ENCODE measurements at regions not wholly inside any gene's neighbourhood (a gene's known extent, or its start where the extent isn't known, plus 50 kb on each side); places are given as distances from the start of the nearest gene placed in this dataset.
A peak's percentile ranks its signal among the peaks of the same experiment; 100 is the strongest.
"Not testable (repeated sequence)": the region's sequence is repeated elsewhere in the genome, so short reads cannot be mapped to it uniquely, and the experiment has no call there.

DNA sequence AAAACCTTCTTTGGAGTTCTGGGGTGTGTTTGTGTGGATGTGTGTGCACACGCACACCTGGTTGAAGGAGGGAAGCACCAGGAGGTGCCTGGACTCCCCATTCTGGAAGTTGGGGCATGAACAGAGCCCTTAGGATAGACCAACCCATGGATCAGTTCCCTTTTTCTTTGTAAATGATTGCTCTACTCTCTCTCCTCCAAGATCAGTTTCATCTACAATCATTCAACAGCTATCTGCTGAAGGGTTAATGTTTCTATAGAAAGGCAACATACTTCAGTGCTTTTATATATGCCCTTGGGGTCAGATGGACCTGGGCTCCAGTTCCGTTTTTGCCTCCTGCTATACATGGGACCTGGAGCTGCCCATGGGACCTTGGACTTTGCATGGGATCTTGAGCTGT is 352.1 kb upstream of the CFAP20DC start:
- DNase-seq, result no peak

DNA sequence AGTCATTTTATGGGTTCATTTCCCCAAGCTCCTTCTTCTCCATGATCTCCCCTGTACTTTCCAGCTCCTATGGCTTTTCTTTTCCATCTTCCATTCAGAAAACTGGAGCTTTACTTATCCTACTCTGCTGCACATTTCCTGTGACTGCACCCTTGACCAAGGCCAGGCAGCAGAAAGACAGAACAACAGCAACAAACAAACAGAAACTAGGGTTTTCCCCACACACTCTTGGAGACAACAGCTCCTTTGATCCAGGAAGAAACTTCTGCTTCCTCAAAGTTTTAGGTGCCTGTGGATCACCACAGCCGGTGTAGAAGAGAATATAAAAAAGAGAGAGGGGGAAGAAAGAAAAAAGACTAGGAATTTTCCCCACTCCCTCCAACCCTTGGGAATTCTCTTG is 342.3 kb upstream of the CFAP20DC start:
- DNase-seq, result no peak

DNA sequence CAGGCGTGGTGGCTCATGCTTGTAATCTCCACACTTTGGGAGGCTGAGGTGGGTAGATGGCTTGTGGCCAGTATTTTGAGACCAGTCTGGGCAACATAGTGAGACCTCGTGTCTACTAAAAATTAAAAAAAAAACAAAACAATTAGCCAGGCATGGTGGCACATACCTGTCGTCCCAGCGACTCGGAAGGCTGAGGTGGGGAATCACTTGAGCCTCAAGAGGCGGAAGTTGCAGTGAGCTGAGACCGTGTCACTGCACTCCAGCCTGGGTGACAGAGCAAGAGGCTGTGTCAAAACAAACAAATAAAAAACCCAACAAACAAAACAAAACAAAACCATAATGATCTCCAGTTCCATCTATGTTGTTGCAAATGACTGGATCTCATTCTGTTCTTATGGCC is 341.3 kb upstream of the CFAP20DC start:
- no peak for DNase-seq

DNA sequence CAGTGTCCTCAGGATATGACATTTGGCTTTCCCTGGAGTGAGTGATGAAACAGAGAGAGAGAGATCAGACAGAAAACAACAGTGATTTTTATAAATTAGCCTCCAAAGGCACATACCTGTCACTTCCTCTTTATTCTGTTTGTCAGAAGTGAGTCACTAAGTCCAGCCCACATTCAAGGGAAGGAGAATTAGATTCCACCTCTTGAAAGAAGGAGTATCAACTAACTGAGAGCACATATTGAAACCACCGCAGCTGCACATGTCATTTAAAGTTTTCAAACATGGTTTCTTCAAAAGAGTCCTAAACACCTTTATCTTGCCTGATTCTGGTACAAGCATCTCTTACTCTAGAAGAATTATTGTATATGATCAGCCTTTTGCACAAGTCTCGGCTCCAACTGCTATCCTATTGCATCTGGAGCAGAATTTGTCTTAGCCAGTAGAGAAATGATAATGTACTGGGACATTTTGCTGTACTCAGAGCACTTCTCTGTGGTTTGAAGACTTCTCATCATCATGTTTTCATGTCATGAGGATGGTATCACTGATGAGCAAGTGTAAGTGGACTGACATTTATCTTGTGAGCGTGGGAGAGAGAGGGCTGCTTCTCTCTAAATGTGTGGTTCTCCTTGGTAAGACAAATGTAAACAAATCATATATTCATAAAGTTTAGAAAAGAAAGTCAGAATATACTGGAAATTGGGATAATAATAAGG is 338.9 kb upstream of the CFAP20DC start:
- DNase-seq, result no peak

DNA sequence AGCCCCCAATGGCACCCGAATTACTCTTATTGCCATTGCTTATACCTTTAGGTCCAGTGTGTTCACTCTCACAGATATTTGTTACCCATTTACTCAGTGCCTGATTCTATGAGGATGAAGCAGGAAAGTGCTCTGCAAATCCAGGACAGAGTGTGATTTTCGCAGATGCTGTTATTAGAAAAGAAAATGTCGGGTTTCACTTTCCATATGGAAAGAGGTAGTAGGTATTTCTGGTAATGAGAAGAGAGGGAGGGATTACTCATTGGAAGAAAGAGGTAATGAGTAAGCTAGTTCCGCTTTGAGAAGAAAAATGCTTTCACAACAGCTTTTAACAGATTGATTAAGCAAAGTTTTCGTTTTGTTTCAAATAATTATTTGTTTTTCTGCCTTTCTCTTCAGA is 336.3 kb upstream of the CFAP20DC start:
- DNase-seq, result no peak

DNA sequence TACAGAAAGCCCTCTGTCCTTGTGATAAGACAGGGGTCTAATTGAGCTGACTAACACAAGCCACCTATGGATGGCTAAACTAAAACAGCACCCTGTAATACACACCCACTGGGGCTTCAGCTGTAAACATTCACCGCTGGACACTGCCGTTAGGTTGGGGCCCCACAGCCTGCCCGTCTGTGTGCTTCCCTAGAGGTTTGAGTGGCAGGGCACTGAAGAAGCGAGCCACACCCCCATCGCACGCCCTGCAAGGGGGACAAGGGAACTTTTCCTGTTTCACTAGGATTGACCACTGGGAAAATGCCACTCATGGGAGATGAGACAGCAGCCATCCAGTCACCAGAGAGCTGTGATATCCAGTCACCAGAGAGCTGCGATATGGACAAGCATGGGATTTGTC is 335.7 kb upstream of the CFAP20DC start:
- no peak for DNase-seq

DNA sequence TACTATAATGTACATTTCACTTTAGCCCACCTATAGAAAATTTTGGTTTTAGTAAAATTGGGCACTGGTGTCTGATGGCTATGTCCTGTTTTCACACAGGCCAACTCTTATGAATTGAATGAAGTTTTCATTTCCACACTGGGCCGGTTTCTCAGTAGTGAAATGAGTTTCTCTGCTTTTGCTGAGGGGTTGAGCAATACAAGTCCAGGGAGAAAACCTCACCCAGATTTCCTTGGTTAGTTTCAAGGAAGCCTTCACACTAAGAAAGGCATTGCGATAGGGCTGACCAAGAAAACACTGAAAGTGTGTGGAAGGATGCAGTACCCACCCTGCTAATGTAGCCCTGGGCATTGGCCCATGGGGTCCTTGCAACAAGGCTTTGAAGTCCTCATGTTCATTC is 331.5 kb upstream of the CFAP20DC start:
- no peak for DNase-seq

DNA sequence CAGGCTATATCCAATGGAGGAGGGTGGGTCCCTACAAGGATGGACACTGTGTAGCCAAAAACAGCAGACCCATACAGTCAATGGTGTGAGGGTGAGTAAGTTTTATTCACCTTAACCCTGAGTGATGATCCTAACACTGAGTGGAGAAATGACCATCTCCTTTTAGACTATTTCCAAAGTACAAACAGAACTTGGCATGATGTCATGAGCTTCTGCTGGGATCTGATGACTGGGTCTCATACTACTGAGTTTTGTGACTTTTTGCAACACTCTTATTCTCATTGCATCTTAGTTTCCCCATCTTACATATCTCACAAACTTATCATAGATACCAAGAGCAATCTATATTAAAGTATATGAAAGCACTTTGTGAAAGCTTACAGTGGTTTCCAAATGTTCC is 330.3 kb upstream of the CFAP20DC start:
- no peak for DNase-seq

DNA sequence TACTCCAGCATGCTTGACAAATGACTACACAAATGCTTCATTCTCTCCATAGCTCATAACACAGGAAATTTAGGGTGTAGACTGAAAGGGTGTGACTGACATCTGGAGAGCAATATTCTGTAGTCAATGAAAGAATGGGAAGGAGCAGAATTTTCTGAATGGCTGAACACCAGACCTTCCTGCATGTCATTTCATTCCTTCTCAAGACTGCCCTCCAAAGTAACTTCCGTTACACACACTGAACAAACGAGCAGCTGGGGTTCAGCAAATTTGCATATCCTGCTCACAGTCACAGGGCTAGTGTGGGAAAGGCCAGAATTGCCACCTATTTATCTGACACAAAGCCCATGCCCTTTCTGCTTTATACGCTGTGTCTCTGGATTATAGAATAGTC is 325.0 kb upstream of the CFAP20DC start:
- DNase-seq, result no peak

DNA sequence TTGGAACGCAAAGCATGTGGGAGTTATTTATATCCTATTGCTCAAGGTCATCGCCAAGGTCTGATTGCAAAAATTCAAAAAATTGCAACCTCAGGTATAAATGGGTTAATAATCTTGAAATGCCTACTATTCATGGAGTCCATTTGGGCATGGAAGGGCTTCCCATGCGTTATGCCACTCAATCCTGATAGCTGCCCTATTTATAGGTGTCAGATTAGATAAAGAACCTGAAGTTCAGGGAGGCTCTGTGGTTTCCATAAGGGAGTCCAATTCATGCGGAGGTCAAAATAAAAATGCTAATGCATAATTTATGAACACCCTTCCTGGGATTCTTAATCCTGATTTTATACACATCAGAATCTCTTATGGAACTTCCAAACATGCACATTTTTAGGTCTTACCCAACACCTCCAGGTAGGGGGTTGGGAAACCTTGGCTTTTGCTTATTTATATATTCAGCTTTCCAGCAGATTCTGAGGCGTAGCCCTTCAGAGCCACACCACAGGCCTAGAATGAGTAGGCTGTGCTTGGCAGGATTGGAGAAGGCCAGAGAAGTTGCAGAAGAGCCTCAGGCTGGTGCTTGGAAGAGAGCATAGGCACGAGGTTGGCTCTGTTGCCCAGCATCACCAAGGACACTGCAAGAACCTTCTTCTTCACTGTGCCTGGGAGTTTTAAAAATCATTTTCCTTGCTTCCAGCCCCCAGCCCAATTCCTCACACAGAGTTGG is 324.4 kb upstream of the CFAP20DC start:
- no peak for DNase-seq

DNA sequence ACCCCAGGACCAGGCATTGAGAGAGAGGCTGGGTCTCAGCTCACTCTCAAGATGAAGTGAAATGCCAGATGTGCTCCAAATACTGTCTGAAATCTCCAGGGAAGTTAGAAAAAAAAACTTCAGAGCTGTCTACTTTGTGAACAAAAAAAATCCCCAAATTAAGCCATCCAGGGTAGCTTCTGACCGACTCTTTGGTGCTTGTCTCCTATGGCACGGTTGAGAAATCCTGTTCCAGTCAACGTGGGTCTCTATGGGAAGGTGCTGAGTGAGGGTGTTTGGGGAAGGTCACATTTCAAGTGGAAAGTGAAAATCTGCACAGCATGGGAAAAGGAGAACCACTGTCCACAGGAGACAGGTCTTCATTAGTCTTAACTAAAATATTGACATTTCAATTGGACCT is 322.5 kb upstream of the CFAP20DC start:
- no peak for DNase-seq

DNA sequence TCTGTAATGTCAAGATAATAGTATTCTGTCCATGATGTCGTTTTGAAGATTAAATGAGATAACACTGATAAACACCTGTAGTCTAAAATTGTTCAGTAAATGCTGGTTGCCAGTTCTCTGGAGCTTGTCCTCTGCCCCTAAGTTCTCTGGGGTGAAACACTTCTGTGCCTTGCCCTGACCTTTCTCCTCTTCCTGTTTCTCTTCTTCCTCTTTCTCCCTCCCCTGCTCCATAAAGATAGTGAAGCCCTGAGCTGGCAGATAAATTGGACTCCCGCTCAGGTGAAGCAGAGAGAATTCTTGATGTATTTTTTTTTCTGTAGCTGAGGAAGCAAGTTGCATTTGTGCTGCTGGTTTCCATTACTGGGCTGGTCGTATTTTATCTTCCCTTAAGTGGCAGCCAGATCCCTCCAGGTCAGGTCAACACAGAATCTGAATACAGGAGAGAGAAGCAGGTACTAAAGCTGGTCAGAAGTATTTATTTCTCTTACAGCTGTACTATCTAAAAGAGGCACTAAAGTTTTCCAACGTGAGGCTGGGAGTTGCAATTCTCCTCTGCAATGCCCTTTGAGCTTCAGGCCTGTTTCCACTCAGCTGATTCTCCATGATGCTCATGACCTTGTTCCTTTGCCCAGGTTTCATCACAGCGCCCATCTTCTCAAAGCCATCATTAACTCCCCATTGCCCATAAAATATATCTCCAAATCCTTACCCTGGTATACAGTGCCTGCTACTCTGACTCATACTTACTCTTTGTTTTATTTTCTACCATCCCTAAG is 319.3 kb upstream of the CFAP20DC start:
- DNase-seq, result no peak

DNA sequence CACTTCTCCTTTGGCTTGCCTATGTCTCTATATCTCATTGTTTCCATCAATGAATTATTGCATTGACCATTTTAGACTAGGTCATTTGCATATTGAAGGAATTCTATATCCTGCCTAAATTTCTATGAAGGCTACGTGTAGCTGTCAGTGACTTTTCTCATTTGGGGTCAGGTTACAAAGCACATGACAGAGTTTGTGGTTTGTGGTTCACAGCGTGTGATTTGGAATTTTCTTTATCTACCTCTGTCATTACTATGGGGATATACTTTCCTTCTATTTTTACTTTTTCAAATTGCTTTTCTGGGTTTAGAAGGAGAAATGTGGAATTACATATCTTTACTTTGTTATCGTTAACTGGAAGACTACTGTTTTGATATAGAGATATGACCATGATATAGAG is 317.3 kb upstream of the CFAP20DC start:
- no peak for DNase-seq

DNA sequence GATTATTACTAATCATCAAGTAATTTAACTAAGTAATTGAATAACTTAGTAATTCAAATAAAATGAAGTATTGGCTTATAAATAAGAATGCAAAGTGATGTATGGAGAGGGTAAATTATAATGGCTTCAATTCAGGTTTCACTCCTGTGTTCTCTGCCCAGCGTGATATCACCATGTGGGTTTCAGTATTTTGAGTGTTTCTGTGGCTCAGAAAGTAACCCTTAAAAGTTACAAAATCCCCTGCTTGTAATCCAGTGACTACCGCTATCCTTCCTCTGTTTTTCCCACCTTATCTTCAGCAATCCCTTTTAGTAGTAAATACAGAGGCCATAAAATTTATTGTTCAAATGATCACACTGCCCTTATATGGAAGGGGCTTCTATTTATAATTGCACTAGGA is 316.4 kb upstream of the CFAP20DC start:
- DNase-seq, result no peak

DNA sequence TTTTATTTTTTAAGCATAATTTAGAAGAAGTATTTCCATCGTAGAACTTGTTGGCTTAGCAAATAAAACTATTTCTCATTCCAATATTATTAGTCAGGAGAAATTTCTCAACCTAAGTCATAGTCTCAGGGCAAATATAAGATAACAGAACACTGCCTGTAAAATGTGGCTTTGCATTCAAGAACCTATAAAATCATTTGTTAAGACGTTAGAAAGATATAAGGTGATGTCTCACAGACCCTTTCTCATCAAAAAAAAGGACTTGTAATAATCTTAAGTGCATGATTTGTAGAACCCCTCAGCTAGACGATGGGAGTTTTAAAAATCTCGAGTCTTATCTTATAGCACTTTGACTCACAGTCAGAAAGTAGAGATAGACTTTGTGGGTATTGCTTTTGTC is 314.7 kb upstream of the CFAP20DC start:
- DNase-seq, result no peak

DNA sequence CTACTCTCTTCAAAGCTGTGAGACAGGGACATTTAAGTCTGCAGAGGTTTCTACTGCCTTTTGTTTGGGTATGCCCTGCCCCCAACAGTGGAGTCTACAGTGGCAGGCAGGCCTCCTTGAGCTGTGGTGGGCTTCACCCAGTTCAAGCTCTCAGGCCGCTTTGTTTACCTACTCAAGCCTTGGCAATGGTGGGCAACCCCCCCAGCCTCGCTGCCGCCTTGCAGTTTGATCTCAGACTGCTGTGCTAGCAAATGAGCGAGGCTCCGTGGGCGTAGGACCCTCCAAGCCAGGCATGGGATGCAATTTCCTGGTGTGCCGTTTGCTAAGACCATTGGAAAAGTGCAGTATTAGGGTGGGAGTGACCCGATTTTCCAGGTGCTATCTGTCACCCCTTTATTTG is 310.5 kb upstream of the CFAP20DC start:
- not testable (repeated sequence) for DNase-seq

DNA sequence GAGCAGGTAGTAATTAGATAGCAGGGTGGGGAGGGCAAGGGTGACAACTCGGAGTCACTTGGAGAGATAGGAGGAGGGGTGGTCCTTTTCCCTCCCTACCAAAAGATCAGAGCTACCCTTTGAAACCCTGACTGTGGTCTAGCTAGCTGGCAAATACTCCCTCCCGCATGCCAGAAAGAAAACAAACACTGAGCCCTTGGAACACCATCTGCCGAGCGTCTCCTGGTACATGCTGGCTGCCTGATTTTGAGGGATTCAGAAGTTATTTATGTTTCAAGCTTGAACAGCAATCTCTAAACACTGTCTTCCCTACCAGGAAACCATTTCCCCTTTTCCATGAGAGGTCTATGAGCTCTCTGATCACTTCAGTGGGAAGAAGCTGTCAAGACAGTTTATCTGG is 291.6 kb upstream of the CFAP20DC start:
- DNase-seq, result peak in 1 of 2 experiments; percentile 53

DNA sequence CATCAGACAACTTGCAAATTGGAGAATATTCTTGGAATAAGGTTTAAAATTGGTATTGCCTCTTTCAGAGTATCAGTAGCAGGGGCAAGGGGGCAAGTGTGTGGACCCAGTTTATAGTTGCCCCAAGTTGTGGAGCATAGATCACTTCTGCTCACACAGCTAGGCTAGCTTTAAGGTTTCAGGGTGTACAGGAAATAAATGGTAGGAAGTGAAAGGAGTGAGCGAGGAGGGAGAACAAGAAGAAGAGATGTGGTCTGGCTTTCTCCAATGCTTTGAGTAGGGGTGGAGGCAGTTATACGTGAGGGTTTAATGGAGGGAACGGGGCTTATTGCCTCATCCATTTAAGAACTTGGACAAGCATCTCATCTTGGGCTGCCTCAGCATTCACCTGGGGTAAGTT is 290.0 kb upstream of the CFAP20DC start:
- no peak for DNase-seq

DNA sequence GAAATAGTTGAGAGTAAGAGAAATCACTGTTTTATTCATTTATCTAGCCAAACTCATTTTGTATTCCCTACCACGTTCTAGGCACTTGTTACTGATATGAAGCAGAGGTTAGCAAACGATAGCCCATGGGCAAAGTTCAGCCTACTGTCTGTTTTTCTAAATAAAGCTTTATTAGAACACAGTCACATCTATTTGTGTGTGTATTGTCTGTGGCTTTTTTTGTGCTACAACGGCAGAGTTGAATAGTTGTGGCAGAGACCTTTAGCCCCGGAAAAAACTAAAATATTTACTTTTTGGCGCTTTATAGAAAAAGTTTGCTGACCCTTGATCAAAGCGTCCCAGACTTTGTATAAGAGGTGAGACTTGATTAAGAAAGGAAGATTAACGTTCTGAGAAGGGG is 289.1 kb upstream of the CFAP20DC start:
- no peak for DNase-seq

DNA sequence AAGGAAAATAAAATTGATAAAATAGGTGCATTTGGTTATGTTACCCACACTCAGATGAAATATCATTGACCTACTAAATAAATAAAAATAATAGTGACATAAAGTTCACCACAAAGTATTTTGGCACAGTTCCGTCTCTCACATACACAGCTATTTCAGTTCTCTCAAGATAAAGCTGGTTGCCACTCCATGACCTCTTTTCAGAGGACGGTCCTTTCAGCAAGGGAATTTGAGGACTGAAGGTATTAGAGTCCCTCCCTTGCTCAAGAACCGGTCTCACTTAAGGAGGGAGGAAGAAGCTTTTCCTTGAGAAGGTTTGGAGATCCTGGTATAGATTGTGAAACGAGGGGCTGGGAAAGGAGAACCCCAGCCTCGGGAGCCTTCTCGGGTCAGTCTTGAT is 285.5 kb upstream of the CFAP20DC start:
- no peak for DNase-seq

DNA sequence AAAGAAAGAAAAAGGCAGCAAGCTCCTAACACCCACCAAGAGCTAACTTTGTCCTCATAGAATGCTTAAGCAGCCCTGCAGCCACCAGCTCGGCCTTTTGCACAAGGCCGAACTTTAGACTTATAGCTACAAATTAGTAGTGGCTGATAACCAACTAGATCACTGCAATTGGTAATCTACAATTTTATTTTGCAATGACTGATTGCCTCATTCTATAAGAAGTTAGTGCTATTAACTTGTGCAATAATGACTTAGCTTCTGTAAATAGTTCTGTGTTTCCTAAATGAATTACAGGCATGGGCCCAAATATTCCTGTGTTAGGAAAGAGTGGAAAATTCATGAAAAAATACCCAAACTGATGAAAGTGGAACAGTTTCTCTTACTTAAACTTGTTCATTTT is 284.8 kb upstream of the CFAP20DC start:
- DNase-seq, result no peak

DNA sequence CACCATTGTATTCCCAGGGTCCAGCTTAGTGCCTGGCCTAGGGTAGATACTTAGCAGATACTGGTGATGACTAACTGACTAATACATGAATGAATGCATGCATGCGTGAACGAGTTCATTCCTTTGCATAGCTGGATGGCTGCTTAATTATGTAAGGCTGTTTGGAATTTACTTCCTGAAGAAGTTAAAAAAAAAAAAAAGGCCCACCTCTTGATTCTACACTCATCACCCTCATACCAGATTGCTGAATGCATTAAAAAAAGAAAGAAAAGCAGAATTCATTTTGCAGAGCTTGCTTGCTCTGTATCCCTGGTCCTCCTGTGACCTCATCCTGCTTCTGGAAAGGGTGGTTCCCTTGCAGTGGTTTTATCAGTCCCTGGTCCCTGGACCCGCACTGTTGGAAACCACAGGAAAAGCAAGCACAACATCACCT is 277.6 kb upstream of the CFAP20DC start:
- no peak for DNase-seq

DNA sequence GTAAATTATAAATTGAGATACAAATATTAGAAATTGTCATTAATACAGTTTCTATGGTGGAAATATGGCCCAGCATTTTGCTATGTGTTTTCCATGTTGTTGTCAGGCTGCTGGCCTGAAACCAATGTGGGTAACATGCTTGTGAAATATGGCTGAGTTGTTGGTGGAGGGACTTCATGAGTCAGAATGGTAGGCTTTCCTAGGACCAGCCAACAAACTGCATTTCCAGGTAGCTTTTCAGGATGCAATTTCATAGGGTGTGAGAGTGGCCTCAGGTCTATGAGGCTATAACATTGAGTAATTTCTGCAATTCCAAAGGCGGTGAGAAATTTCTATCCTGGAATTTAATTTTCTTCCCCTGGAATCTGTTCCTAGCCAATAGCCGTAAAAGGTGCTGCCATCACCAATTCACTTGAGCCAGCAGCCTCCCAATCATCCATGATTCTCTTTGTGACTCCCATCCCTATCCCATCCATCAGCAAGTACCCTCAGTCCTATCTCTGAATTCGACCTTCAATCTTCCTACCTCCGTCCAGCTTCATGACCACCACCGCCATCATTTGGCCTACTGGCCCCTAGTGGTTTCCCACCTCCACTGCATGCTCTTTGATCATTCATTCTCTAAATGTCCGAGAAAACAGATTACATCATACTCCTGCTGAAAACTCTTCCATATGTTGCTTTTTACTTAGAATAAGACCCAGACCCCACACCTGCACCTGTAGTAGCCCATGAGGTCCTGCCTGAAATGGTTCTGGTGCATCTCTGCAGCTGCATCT is 276.6 kb upstream of the CFAP20DC start:
- no peak for DNase-seq

All from cerebellar nuclear complex (tissue), 1 donor.